HepG2 (cell line): ENCODE measurements at regions not wholly inside any gene's neighbourhood (a gene's known extent, or its start where the extent isn't known, plus 50 kb on each side); places are given as distances from the start of the nearest gene placed in this dataset.

Experiments used
- ATAC-seq: fragments of 200-7000 bp; cut with Tn5 transposase; 3 replicates; pipeline ENCODE4 v1.9.1; 2020; ENCODE audit warnings: mild to moderate bottlenecking, moderate library complexity
- BruUV-seq: library from RNA; stranded (reverse); fragments of 400-500 nt; replicated peaks from 2 replicates; lab custom pipeline; 2021; lab: Mats Ljungman, UMichigan
- CTCF ChIA-PET: fragments of 300-600 bp; formaldehyde crosslinking; extraction: SDS; loops from one replicate; lab custom pipeline; 2021; ENCODE audit warnings: low total read pairs, inconsistent platforms, low intra/inter-chr PET ratio; lab: Yijun Ruan, JAX
- POLR2A ChIA-PET: fragments of 350-600 bp; sonication (Branson Sonifier 250); formaldehyde crosslinking; loops from one replicate; lab custom pipeline; 2020; ENCODE audit warnings: antibody characterized with exemption, inconsistent platforms; lab: Yijun Ruan, JAX
- DNase-seq: peaks from one replicate; pipeline ENCODE4 v3.0.0-alpha.2; 2015; ENCODE audit warnings: low spot score
- FAIRE-seq: peaks from 3 replicates; lab custom pipeline; 2011; peaks lifted over from hg19 to GRCh38; lab: Jason Lieb, UNC
- H2AFZ ChIP-seq: one replicate; pipeline ENCODE4 v1.6.1; 2011; ENCODE audit warnings: low read length, inconsistent platforms
- H3K27ac ChIP-seq: fragments of 300-600 bp; 3 replicates; pipeline ENCODE4 v1.8.0; 2011; ENCODE audit warnings: mixed run types, mild to moderate bottlenecking, mixed read lengths, low read length, inconsistent platforms; ENCODE audit not compliant: insufficient read depth; ENCODE audit errors: extremely low read length
- H3K27me3 ChIP-seq, 2 experiments: fragments of 200-600 bp in 1 of 2; 2 replicates in 1 of 2; 3 replicates in 1 of 2; pipeline versions ENCODE4 v1.6.0 to v1.8.0; 2011; ENCODE audit warnings: low read length in 2 of 2, mild to moderate bottlenecking in 2 of 2, moderate library complexity in 2 of 2, inconsistent platforms in 1 of 2; ENCODE audit not compliant: insufficient read depth in 2 of 2, control insufficient read depth in 1 of 2
- H3K36me3 ChIP-seq, 2 experiments: fragments of 200-600 bp in 1 of 2; replicated peaks in 1 of 2; 2 replicates in 1 of 2; 3 replicates in 1 of 2; pipeline versions ENCODE4 v1.5.1 to v1.8.0; 2011; ENCODE audit warnings: low read length in 2 of 2, inconsistent platforms in 1 of 2; ENCODE audit not compliant: insufficient read depth in 2 of 2, control insufficient read depth in 1 of 2
- H3K4me1 ChIP-seq: 2 replicates; pipeline ENCODE4 v1.5.1; 2012; ENCODE audit warnings: low read length, inconsistent platforms; ENCODE audit not compliant: insufficient read depth
- H3K4me2 ChIP-seq: 2 replicates; pipeline ENCODE4 v1.6.0; 2011; ENCODE audit warnings: low read depth, low read length, inconsistent platforms
- H3K4me3 ChIP-seq, 3 experiments: fragments of 200-600 bp in 1 of 3; sonication (generic), shearing (Covaris generic) in 1 of 3; replicated peaks in 1 of 3; 2 replicates each; pipeline ENCODE4 v1.5.1; 2011 to 2016; ENCODE audit warnings: low read length in 3 of 3, inconsistent platforms in 2 of 3, low read depth in 2 of 3, mild to moderate bottlenecking in 2 of 3, control low read depth in 1 of 3, mixed read lengths in 1 of 3; ENCODE audit not compliant: insufficient read depth in 1 of 3
- H3K79me2 ChIP-seq: one replicate; pipeline ENCODE4 v1.6.1; 2011; ENCODE audit warnings: low read length, inconsistent platforms; ENCODE audit not compliant: insufficient read depth
- H3K9ac ChIP-seq: 2 replicates; pipeline ENCODE4 v1.6.0; 2011; ENCODE audit warnings: mild to moderate bottlenecking, low read depth, low read length, inconsistent platforms; ENCODE audit not compliant: insufficient read depth
- H3K9me3 ChIP-seq: 2 replicates; pipeline ENCODE4 v1.5.1; 2012; ENCODE audit warnings: mild to moderate bottlenecking, low read length
- H4K20me1 ChIP-seq: 2 replicates; pipeline ENCODE4 v1.6.0; 2011; ENCODE audit warnings: inconsistent platforms, mild to moderate bottlenecking, low read length, moderate library complexity; ENCODE audit not compliant: insufficient read depth
- ARID5B ChIP-seq: IDR thresholded peaks from 2 replicates; pipeline ENCODE4 v1.4.0; 2020; ENCODE audit warnings: mild to moderate bottlenecking, missing genetic modification reagents
- HNRNPK ChIP-seq: fragments of 200-400 bp; formaldehyde crosslinking; IDR thresholded peaks from 2 replicates; pipeline ENCODE4 v1.6.1; 2018; ENCODE audit warnings: low read length, low read depth, moderate library complexity, mild to moderate bottlenecking; ENCODE audit not compliant: poor library complexity, severe bottlenecking
- IRF9 ChIP-seq: sonication (generic); formaldehyde crosslinking; IDR thresholded peaks from 2 replicates; pipeline ENCODE4 v1.8.0; 2022; ENCODE audit warnings: missing genetic modification reagents, mild to moderate bottlenecking, borderline replicate concordance
- MED1 ChIP-seq: sonication (generic); formaldehyde crosslinking; IDR thresholded peaks from 2 replicates; pipeline ENCODE4 v1.4.0; 2020; ENCODE audit warnings: missing genetic modification reagents
- MEIS1 ChIP-seq: sonication (generic); formaldehyde crosslinking; IDR thresholded peaks from 2 replicates; pipeline ENCODE4 v1.9.0; 2021; ENCODE audit warnings: mild to moderate bottlenecking, missing genetic modification reagents, moderate library complexity, borderline replicate concordance
- PRMT3 ChIP-seq: sonication (generic); formaldehyde crosslinking; IDR thresholded peaks from 2 replicates; pipeline ENCODE4 v1.8.1; 2022; ENCODE audit warnings: low read depth, mild to moderate bottlenecking, moderate library complexity, missing genetic modification reagents, borderline replicate concordance
- REL ChIP-seq: sonication (generic); formaldehyde crosslinking; conservative IDR thresholded peaks from 2 replicates; pipeline ENCODE4 v1.8.0; 2022; ENCODE audit warnings: mild to moderate bottlenecking, missing genetic modification reagents, moderate library complexity
- ZBTB43 ChIP-seq: sonication (generic); formaldehyde crosslinking; conservative IDR thresholded peaks from 2 replicates; pipeline ENCODE4 v1.4.0; 2020; ENCODE audit warnings: missing genetic modification reagents
- ZNF160 ChIP-seq: sonication (generic); formaldehyde crosslinking; IDR thresholded peaks from 2 replicates; pipeline ENCODE4 v1.8.0; 2022; ENCODE audit warnings: mild to moderate bottlenecking, inconsistent platforms, missing genetic modification reagents
- ZNF263 ChIP-seq: sonication (generic); formaldehyde crosslinking; IDR thresholded peaks from 2 replicates; pipeline ENCODE4 v1.4.0; 2020; ENCODE audit warnings: missing genetic modification reagents
- ZNF776 ChIP-seq: sonication (generic); formaldehyde crosslinking; IDR thresholded peaks from 2 replicates; pipeline ENCODE4 v1.4.0; 2020; ENCODE audit warnings: mild to moderate bottlenecking, missing genetic modification reagents
- WGBS: methylation state at CpG from one replicate; pipeline ENCODE4 v1.1.6; 2017; ENCODE audit warnings: low lambda C conversion rate; 5-methylcytosine and 5-hydroxymethylcytosine counted together
- in situ Hi-C: cut with HindIII; loops from 2 replicates; pipeline ENCODE4 v1.10.0; 2017; ENCODE audit warnings: low pct_unique_long_range_greater_than_20kb; ENCODE audit not compliant: extremely low pct_ligation_motif_present
- intact Hi-C: fragments of 100-400 bp; cut with micrococcal nuclease; formaldehyde crosslinking; loops from one replicate; pipeline ENCODE4 v1.10.0; 2022; ENCODE audit not compliant: unreplicated experiment

- TF ChIP-seq ARID5B (CRISPR knock-in tag) (no peak), ZBTB43 (CRISPR knock-in tag) (no peak), MEIS1 (CRISPR knock-in tag) (no peak), ZNF263 (no peak)
These were observed 483.1 kb downstream of the MAFB start (continued) for GRCh38 chr20:40205971-40206370.

DNA sequence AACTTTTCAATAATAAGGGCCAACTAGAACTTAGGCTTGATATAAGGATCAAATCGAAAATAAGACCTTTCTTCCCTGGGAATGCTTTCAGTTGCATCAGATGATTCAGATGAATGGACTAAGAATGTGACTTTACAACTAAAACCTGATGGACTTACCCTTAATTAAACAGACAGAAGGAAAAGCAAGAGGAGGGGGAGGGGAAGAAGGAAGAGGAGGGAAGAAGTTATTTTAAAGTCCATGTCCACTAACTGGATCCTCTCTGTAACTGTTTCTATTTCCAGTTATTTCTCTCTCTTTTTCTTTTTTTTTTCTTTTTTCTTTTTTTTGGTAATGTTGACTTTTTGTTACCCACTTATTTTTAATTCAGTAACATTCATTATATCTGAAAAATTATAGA lies 486.0 kb downstream of the MAFB start:
- ATAC-seq (no peak), FAIRE-seq (no peak), DNase-seq (no peak)
- Histone ChIP-seq H3K79me2 (no peaks in the 10 kb centered on the region), H3K36me3 (no peaks in the 10 kb centered on the region), H3K27me3 (no peaks in the 10 kb centered on the region), H3K27ac (no peak overlapping the region), H3K4me3 (no peak overlapping the region), H4K20me1 (no peaks in the 10 kb centered on the region), H3K4me1 (no peaks in the 10 kb centered on the region), H3K9me3 (peaks cover 9% of the 10 kb centered on the region), H2AFZ (no peak overlapping the region), H3K4me2 (no peak overlapping the region), H3K9ac (no peak overlapping the region)
- 0% methylated on average over 1 of the region's 1 CpG for WGBS
- no TSS peak for BruUV-seq
- ChIA-PET POLR2A (no interaction called here), CTCF (no interaction called here)
- in situ Hi-C loops: no loop called here
- intact Hi-C loops: no loop called here
- no peak for TF ChIP-seq MED1 (CRISPR knock-in tag)
- no peak for TF ChIP-seq IRF9 (CRISPR knock-in tag)
- no peak for TF ChIP-seq ZNF776
- no peak for TF ChIP-seq ZNF160 (CRISPR knock-in tag)
- TF ChIP-seq PRMT3 (CRISPR knock-in tag): no peak
- TF ChIP-seq HNRNPK: peak; percentile 88
- no peak for TF ChIP-seq REL (CRISPR knock-in tag)
